NCI-H226 (cell line): ENCODE measurements at regions not wholly inside any gene's neighbourhood (a gene's known extent, or its start where the extent isn't known, plus 50 kb on each side); places are given as distances from the start of the nearest gene placed in this dataset.

ENCODE experiments used
- DNase-seq: peaks from one replicate; pipeline ENCODE4 v3.0.0-alpha.2; 2015

GRCh38 chr3:22971497-22971896 is 231.6 kb upstream of the UBE2E2 start:
- DNase-seq = no peak

- no peak for DNase-seq
Observed at GRCh38 chr3:22977042-22977441, 226.1 kb upstream of the UBE2E2 start.

GRCh38 chr3:22977650-22978289 is 225.4 kb upstream of the UBE2E2 start:
- DNase-seq = no peak

- DNase-seq = no peak
Observed at GRCh38 chr3:22979581-22979980, 223.5 kb upstream of the UBE2E2 start.

- peak; percentile 92 for DNase-seq
Observed at GRCh38 chr3:22980346-22980745, 222.8 kb upstream of the UBE2E2 start.

- no peak for DNase-seq
Observed at GRCh38 chr3:22981166-22981565, 222.0 kb upstream of the UBE2E2 start.

- DNase-seq = no peak
Observed at GRCh38 chr3:22981861-22982260, 221.3 kb upstream of the UBE2E2 start.

GRCh38 chr3:22982981-22983587 is 220.0 kb upstream of the UBE2E2 start:
- DNase-seq = peak; percentile 89

GRCh38 chr3:22986958-22987357 is 216.2 kb upstream of the UBE2E2 start:
- no peak for DNase-seq

- no peak for DNase-seq
Observed at GRCh38 chr3:22988566-22988965, 214.6 kb upstream of the UBE2E2 start.

GRCh38 chr3:22989716-22990115 is 213.4 kb upstream of the UBE2E2 start:
- DNase-seq = no peak

GRCh38 chr3:22990291-22991200 is 212.6 kb upstream of the UBE2E2 start:
- DNase-seq = no peak

GRCh38 chr3:22994781-22995180 is 208.3 kb upstream of the UBE2E2 start:
- no peak for DNase-seq

- no peak for DNase-seq
Observed at GRCh38 chr3:22996920-22997571, 206.1 kb upstream of the UBE2E2 start.

- DNase-seq = no peak
Observed at GRCh38 chr3:23000371-23000770, 202.8 kb upstream of the UBE2E2 start.

- DNase-seq = no peak
Observed at GRCh38 chr3:23002151-23002550, 201.0 kb upstream of the UBE2E2 start.

- no peak for DNase-seq
Observed at GRCh38 chr3:23002836-23003732, 200.0 kb upstream of the UBE2E2 start.

GRCh38 chr3:23003733-23004046 is 199.4 kb upstream of the UBE2E2 start:
- DNase-seq = no peak

GRCh38 chr3:23004971-23005370 is 198.2 kb upstream of the UBE2E2 start:
- peak; percentile 60 for DNase-seq

- DNase-seq = peak; percentile 93
Observed at GRCh38 chr3:23017801-23018200, 185.3 kb upstream of the UBE2E2 start.

- peak; percentile 91 for DNase-seq
Observed at GRCh38 chr3:23019596-23020300, 183.4 kb upstream of the UBE2E2 start.

GRCh38 chr3:23028294-23028693 is 174.8 kb upstream of the UBE2E2 start:
- no peak for DNase-seq
